ENCODE measurements at regions not wholly inside any gene's neighbourhood (a gene's known extent, or its start where the extent isn't known, plus 50 kb on each side); places are given as distances from the start of the nearest gene placed in this dataset.

DNA sequence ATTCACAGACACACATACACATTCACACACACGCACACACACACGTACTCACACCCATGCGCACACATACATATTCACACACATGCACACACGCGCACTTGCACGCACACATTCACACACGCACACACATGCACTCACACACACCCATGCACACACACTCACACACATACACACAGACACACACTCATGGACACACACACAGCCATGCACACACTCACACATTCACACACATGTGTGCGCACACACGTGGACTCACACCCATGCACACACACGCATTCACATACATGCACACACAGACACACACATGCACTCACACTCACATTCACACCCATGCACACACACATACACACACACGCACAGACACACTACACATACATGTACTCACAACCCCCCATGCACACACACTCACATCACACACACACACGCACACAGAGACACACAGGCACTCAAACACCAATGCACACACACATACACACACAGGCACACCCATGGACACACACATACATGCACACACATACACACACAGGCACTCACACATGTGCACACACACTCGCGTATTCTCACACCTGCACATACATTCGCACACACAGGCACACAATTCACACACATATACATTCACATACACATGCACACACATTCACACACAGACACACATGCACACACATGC lies 589.1 kb downstream of the PTPRU start:
- TF ChIP-seq, protein P1, sequence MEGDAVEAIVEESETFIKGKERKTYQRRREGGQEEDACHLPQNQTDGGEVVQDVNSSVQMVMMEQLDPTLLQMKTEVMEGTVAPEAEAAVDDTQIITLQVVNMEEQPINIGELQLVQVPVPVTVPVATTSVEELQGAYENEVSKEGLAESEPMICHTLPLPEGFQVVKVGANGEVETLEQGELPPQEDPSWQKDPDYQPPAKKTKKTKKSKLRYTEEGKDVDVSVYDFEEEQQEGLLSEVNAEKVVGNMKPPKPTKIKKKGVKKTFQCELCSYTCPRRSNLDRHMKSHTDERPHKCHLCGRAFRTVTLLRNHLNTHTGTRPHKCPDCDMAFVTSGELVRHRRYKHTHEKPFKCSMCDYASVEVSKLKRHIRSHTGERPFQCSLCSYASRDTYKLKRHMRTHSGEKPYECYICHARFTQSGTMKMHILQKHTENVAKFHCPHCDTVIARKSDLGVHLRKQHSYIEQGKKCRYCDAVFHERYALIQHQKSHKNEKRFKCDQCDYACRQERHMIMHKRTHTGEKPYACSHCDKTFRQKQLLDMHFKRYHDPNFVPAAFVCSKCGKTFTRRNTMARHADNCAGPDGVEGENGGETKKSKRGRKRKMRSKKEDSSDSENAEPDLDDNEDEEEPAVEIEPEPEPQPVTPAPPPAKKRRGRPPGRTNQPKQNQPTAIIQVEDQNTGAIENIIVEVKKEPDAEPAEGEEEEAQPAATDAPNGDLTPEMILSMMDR (conservative IDR thresholded peaks at IDR 0.05; ENCODE audit: low read depth, low read length): no peak
- H3K4me3 ChIP-seq (ENCODE audit: low read depth, low read length): no peak overlapping the region
- no peak for DNase-seq (ENCODE audit: low read depth)

DNA sequence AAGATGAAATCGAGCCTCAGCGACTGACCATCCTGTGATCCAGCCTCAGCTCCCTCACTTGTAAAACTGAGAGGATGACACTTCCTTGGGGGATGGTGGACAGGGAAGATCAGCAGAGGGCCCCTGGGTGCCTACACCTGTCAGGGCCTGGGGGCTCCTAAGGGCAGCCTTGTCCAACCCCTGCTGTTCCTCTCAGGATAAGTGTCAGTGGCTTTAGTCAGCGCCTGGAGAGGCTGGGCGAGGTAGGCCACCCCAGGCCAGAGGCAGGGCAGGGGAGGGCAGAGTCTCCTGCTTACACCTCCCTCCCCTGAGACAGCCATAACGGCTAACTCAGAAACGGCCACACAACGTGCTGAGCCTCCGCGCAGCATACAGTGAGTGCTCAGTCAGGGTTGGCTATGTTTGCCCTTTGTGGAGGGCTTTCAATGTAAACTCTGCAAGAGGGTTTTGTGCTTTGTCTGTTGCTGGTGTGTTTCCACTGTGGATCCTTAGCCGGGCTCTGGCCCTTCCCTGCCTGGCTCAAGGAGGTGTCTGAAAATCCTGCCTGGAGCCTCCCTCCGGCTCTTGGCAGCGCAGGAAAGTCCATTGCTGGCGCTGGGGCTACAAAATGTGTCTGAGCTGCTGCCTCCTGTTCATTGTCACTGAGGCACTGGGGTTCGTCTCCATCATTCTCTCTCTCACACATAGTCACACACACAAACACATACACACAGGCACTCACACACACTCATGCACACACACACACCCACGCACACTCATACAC lies 588.4 kb downstream of the PTPRU start:
- no peak for DNase-seq (ENCODE audit: low read depth)
- no peak overlapping the region for H3K4me3 ChIP-seq (ENCODE audit: low read depth, low read length)
- TF ChIP-seq, protein P1 (conservative IDR thresholded peaks at IDR 0.05; ENCODE audit: low read depth, low read length): no peak

DNA sequence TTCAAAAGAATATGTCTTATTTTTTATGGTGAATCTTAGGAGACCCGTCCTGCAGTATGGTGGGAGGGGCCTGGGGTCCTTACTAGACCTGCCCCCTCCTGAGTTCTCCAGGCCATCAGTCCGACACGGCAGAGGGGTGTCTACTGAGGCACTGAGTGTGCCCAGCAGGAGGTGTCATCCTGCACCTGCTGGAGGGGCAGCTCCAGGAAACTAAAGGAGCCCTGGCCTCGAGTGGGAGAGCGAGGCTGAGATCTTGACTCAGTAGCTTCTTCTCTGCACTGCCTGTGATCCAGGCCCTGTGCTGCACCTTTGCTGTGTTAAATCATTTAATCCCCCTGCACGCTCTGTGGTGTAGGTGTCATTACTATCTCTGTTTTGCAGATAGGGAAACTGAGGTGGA lies 587.7 kb downstream of the PTPRU start:
- TF ChIP-seq, protein P1 (conservative IDR thresholded peaks at IDR 0.05; ENCODE audit: low read depth, low read length): no peak
- H3K4me3 ChIP-seq (ENCODE audit: low read depth, low read length): no peak overlapping the region
- DNase-seq (ENCODE audit: low read depth): no peak

DNA sequence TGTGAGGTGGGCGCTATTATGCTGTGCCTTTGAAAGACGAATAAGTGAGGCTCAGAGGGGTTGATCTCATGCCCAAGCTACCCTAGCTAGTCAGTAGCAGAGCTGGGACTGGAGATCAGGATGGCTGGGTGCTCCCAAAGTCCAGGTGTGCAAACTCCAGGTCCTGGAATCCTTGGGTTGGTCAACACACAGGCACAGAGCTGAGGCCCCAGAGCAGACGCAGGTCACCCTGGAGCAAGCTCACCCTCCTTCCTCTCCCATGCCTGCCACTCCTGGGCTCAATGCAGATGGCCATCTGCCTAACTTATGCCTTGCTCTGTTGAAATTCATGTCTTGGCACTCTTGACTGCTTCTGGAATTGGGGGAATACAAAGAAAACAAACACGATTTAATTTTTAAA lies 587.2 kb downstream of the PTPRU start:
- TF ChIP-seq, protein P1 (conservative IDR thresholded peaks at IDR 0.05; ENCODE audit: low read depth, low read length): no peak
- H3K4me3 ChIP-seq (ENCODE audit: low read depth, low read length): no peak overlapping the region
- no peak for DNase-seq (ENCODE audit: low read depth)

DNA sequence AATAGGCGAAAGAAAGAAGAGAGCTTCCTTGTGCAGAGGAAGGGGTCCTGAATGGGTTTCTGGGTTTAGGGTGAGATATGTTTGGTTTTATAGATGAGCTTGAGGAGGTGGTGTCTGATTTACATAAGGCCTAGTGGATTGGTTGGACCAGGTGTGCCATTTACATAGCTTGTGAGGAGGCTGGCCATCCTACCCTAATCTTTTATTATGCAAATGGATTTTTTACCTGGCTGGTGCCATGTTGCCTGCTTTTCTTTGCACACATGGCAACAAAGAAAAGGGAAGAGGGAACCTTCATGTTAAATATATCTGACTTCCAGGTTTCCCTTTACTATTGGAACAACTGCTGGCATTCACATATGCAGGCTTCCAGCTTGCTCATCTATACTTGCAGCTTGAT lies 585.3 kb downstream of the PTPRU start:
- no peak overlapping the region for H3K4me3 ChIP-seq (ENCODE audit: low read depth, low read length)
- TF ChIP-seq, protein P1 (conservative IDR thresholded peaks at IDR 0.05; ENCODE audit: low read depth, low read length): no peak
- no peak for DNase-seq (ENCODE audit: low read depth)

DNA sequence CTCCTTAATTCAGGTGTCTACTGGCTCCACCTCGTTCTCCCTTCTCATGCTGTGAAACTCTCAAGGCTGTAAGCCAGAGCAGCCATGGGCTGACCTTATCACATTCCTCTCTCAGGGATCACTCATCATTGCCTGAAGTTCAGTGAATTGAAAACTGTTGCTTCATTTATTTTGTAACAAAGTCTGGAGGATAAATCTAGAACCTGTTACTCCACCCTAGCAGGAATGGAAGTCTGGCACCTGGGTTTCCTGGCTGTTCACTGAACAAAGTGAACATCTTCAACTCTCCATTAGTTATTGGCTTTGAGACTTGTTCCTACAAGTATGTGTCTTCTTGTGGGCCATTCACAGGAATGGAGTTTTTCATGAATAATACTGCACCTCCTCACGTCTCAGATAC lies 584.1 kb downstream of the PTPRU start:
- TF ChIP-seq, protein P1 (conservative IDR thresholded peaks at IDR 0.05; ENCODE audit: low read depth, low read length): no peak
- H3K4me3 ChIP-seq (ENCODE audit: low read depth, low read length): no peak overlapping the region
- peak; percentile 7 for DNase-seq (ENCODE audit: low read depth)

Data from epithelial cell of proximal tubule (primary cell).